ENCODE measurements at regions not wholly inside any gene's neighbourhood (a gene's known extent, or its start where the extent isn't known, plus 50 kb on each side); places are given as distances from the start of the nearest gene placed in this dataset.
"Not testable (repeated sequence)": the region's sequence is repeated elsewhere in the genome, so short reads cannot be mapped to it uniquely, and the experiment has no call there.

GRCh38 chr2:220371211-220371610 lies 743.8 kb downstream of the SLC4A3 start:
- no peak for DNase-seq (ENCODE audit: extremely low spot score)
- ChIA-PET CTCF (no interaction called here), POLR2A (no interaction called here)
- TF ChIP-seq CTCF (IDR thresholded peaks at IDR 0.05; ENCODE audit: control extremely low read depth, extremely low read depth, low read depth, missing control alignments), result no peak

GRCh38 chr2:220373878-220374277 lies 746.4 kb downstream of the SLC4A3 start:
- DNase-seq (ENCODE audit: extremely low spot score), result no peak
- no peak for TF ChIP-seq CTCF (IDR thresholded peaks at IDR 0.05; ENCODE audit: control extremely low read depth, extremely low read depth, low read depth, missing control alignments)
- ChIA-PET CTCF (no interaction called here), POLR2A (no interaction called here)

- TF ChIP-seq CTCF (IDR thresholded peaks at IDR 0.05; ENCODE audit: control extremely low read depth, extremely low read depth, low read depth, missing control alignments), result no peak
- CTCF ChIA-PET, result no interaction called here
- no peak for DNase-seq (ENCODE audit: extremely low spot score)
- POLR2A ChIA-PET, result no interaction called here
Measured at GRCh38 chr2:220374282-220374681, 746.9 kb downstream of the SLC4A3 start.

GRCh38 chr2:220377482-220378155 lies 750.2 kb downstream of the SLC4A3 start:
- TF ChIP-seq CTCF (IDR thresholded peaks at IDR 0.05; ENCODE audit: control extremely low read depth, extremely low read depth, low read depth, missing control alignments), result no peak
- POLR2A ChIA-PET, result no interaction called here
- CTCF ChIA-PET, result interaction anchor here (1.1 kb wide), 1 partner anchor 25 kb away, joined by 3 read pairs; no protein-coding TSS in a partner anchor
- no peak for DNase-seq (ENCODE audit: extremely low spot score)

GRCh38 chr2:220387758-220388157 lies 760.3 kb downstream of the SLC4A3 start:
- DNase-seq (ENCODE audit: extremely low spot score); CTCF ChIA-PET; POLR2A ChIA-PET: not testable (repeated sequence)

- no peak for DNase-seq (ENCODE audit: extremely low spot score)
- POLR2A ChIA-PET, result no interaction called here
- TF ChIP-seq CTCF (IDR thresholded peaks at IDR 0.05; ENCODE audit: control extremely low read depth, extremely low read depth, low read depth, missing control alignments), result no peak
- CTCF ChIA-PET, result no interaction called here
Measured at GRCh38 chr2:220393711-220394110, 766.3 kb downstream of the SLC4A3 start.

- ChIA-PET POLR2A (no interaction called here), CTCF (no interaction called here)
- no peak for DNase-seq (ENCODE audit: extremely low spot score)
- no peak for TF ChIP-seq CTCF (IDR thresholded peaks at IDR 0.05; ENCODE audit: control extremely low read depth, extremely low read depth, low read depth, missing control alignments)
Measured at GRCh38 chr2:220394433-220394832, 767.0 kb downstream of the SLC4A3 start.

All from GM10248 (cell line).